Thyroid gland (tissue), 4 donors: ENCODE measurements at regions not wholly inside any gene's neighbourhood (a gene's known extent, or its start where the extent isn't known, plus 50 kb on each side); places are given as distances from the start of the nearest gene placed in this dataset.

ENCODE experiments used
- DNase-seq, 2 donors: peaks; one replicate each; pipeline ENCODE4 v3.0.0-alpha.2; 2019
- H3K27ac ChIP-seq, 3 donors: fragments of 200-600 bp; sonication (generic); 1 replicate in 2 of 3; 2 replicates in 1 of 3; pipeline ENCODE4 v1.5.1; 2016 to 2019; ENCODE audit warnings: mild to moderate bottlenecking in 1 of 3, moderate library complexity in 1 of 3
- H3K27me3 ChIP-seq: fragments of 200-600 bp; sonication (generic); one replicate; pipeline ENCODE4 v1.5.1; 2019
- H3K36me3 ChIP-seq, 2 donors: fragments of 200-600 bp; sonication (generic); one replicate each; pipeline ENCODE4 v1.5.1; 2016 to 2019
- H3K4me1 ChIP-seq, 2 donors: fragments of 200-600 bp; sonication (generic); one replicate each; pipeline ENCODE4 v1.5.1; 2017 to 2019
- H3K4me3 ChIP-seq, 3 donors: fragments of 200-600 bp; sonication (generic); replicated peaks in 1 of 3; 1 replicate in 2 of 3; 2 replicates in 1 of 3; pipeline ENCODE4 v1.5.1; 2016; ENCODE audit warnings: mild to moderate bottlenecking in 1 of 3
- H3K9me3 ChIP-seq: fragments of 200-600 bp; sonication (generic); one replicate; pipeline ENCODE4 v1.5.1; 2017
- POLR2A ChIP-seq, 2 donors: fragments of 450-650 bp; IDR thresholded peaks; one replicate each; pipeline ENCODE4 v1.6.1; 2017; ENCODE audit warnings: antibody characterized with exemption in 2 of 2, mild to moderate bottlenecking in 2 of 2, moderate library complexity in 1 of 2
- WGBS, 2 donors: methylation state at CpG; one replicate each; pipeline ENCODE4 v1.1.5; 2017; 5-methylcytosine and 5-hydroxymethylcytosine counted together
- intact Hi-C: fragments of 100-400 bp; cut with DNase I; formaldehyde crosslinking; loops from one replicate; pipeline ENCODE4 v1.15.1; 2023
- TF ChIP-seq, protein P1 (sequence below), 6 experiments: fragments of 200-600 bp in 3 of 6; fragments of 450-650 bp in 3 of 6; sonication (generic) in 3 of 6; IDR thresholded peaks; one replicate each; pipeline ENCODE4 v1.5.1; 2016 to 2019; ENCODE audit warnings: antibody characterized with exemption in 6 of 6, mild to moderate bottlenecking in 2 of 6, inconsistent platforms in 1 of 6, moderate library complexity in 1 of 6

DNA sequence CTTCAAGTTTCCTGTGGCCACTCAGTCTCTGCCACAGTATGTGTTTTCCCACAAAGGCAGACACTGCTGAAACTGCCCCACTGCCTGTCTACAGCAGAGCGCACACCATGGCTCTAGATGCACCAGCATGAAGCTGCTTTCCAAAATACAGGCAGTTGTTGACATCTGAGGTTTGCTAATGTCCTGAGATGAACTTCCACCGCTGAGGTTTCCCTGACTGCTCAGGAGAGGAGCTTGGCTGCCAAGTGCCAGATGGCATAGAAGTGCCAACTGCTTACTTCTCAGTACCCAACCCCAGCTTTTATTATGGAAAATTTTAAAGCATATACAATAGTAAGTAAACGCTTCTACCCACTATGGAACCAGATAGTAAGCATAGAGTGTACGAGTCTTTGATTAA lies 61.0 kb upstream of the EXOC1L start:
- H3K4me1 ChIP-seq, result no peaks in the 10 kb centered on the region
- no peak overlapping the region for H3K27ac ChIP-seq
- WGBS, 2 donors, result 87 to 88% methylated on average over 4 of the region's 4 CpGs
- TF ChIP-seq, protein P1, sequence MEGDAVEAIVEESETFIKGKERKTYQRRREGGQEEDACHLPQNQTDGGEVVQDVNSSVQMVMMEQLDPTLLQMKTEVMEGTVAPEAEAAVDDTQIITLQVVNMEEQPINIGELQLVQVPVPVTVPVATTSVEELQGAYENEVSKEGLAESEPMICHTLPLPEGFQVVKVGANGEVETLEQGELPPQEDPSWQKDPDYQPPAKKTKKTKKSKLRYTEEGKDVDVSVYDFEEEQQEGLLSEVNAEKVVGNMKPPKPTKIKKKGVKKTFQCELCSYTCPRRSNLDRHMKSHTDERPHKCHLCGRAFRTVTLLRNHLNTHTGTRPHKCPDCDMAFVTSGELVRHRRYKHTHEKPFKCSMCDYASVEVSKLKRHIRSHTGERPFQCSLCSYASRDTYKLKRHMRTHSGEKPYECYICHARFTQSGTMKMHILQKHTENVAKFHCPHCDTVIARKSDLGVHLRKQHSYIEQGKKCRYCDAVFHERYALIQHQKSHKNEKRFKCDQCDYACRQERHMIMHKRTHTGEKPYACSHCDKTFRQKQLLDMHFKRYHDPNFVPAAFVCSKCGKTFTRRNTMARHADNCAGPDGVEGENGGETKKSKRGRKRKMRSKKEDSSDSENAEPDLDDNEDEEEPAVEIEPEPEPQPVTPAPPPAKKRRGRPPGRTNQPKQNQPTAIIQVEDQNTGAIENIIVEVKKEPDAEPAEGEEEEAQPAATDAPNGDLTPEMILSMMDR (IDR thresholded peaks at IDR 0.05), result no peak
- TF ChIP-seq POLR2A (IDR thresholded peaks at IDR 0.05), result no peak
- H3K27me3 ChIP-seq, result no peaks in the 10 kb centered on the region
- no peaks in the 10 kb centered on the region for H3K36me3 ChIP-seq
- intact Hi-C loops, result no loop called here
- DNase-seq, result no peak
- H3K4me3 ChIP-seq, result no peak overlapping the region
- H3K9me3 ChIP-seq, result no peaks in the 10 kb centered on the region

DNA sequence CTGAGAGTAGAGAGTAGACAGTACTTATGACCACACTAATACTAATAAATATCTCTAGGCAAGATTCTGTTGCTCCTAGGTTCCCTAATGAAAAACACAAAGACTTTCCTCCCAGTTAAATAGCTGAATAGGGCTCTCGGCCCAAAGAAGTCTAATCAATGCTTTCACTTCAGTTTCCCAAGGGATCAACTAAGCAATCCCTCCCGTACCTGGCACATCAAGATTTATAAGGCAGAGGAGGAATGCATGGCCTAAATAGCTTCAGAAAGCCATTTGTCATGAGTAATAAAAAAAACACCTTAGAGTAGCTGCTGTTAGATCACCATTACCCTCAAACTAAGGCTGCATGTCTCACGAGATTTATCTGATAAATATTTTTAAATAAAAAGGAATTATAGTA lies 56.8 kb upstream of the EXOC1L start:
- no peaks in the 10 kb centered on the region for H3K27me3 ChIP-seq
- no peaks in the 10 kb centered on the region for H3K36me3 ChIP-seq
- intact Hi-C loops, result no loop called here
- H3K27ac ChIP-seq, result no peak overlapping the region
- 74 to 77% methylated on average over 3 of the region's 3 CpGs for WGBS, 2 donors
- DNase-seq, result no peak
- H3K9me3 ChIP-seq, result no peaks in the 10 kb centered on the region
- TF ChIP-seq, protein P1 (IDR thresholded peaks at IDR 0.05), result no peak
- TF ChIP-seq POLR2A (IDR thresholded peaks at IDR 0.05), result no peak
- H3K4me3 ChIP-seq, result no peak overlapping the region
- H3K4me1 ChIP-seq, result no peaks in the 10 kb centered on the region

DNA sequence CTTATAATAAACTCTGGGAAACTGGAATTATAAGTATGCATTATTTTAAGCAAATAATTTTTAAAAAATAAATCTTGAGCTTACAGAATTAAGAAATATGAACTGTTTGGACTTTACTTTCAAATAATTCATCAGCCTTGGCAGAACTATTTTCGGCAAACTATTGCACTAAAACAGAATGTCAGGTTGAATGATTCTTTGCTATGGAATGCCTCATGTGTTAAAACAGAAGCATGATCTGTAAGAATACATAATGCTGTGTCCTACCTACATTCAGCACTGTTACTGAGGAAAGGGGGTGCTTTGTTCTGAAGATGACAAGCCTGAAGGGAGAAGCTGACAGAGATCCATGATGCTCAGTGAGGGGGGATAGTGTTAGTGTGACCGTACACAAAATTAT lies 55.6 kb upstream of the EXOC1L start:
- Histone ChIP-seq H3K4me3 (no peak overlapping the region), H3K36me3 (no peaks in the 10 kb centered on the region), H3K27ac (no peak overlapping the region), H3K4me1 (no peaks in the 10 kb centered on the region), H3K27me3 (no peaks in the 10 kb centered on the region), H3K9me3 (no peaks in the 10 kb centered on the region)
- TF ChIP-seq, protein P1 (IDR thresholded peaks at IDR 0.05), result no peak
- TF ChIP-seq POLR2A (IDR thresholded peaks at IDR 0.05), result no peak
- 82 to 87% methylated on average over 2 of the region's 2 CpGs for WGBS, 2 donors
- intact Hi-C loops, result no loop called here
- DNase-seq, result no peak

DNA sequence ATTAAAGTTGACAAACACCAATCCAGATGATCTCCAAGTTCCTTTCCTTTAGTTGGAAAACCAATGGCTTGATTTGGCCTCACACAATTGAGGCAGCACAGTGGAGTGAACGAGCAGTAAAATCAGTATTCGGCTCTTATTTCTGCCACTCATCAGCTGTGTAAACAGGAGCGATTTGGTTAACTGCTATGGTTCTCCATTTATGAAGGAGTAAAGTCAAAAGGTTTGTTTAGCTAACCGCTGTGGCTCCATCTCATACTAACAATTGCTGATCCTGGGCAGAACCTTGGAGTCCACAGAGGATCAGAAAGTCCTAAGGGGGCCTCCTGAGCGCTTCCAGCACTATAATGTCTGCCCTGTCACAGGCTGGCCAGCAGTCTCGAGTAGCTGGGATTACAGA lies 54.5 kb upstream of the EXOC1L start:
- intact Hi-C loops, result no loop called here
- TF ChIP-seq, protein P1 (IDR thresholded peaks at IDR 0.05), result no peak
- TF ChIP-seq POLR2A (IDR thresholded peaks at IDR 0.05), result no peak
- Histone ChIP-seq H3K27me3 (no peaks in the 10 kb centered on the region), H3K27ac (no peak overlapping the region), H3K36me3 (no peaks in the 10 kb centered on the region), H3K4me3 (no peak overlapping the region), H3K9me3 (no peaks in the 10 kb centered on the region), H3K4me1 (no peaks in the 10 kb centered on the region)
- 48 to 58% methylated on average over 6 of the region's 6 CpGs for WGBS, 2 donors
- no peak for DNase-seq

DNA sequence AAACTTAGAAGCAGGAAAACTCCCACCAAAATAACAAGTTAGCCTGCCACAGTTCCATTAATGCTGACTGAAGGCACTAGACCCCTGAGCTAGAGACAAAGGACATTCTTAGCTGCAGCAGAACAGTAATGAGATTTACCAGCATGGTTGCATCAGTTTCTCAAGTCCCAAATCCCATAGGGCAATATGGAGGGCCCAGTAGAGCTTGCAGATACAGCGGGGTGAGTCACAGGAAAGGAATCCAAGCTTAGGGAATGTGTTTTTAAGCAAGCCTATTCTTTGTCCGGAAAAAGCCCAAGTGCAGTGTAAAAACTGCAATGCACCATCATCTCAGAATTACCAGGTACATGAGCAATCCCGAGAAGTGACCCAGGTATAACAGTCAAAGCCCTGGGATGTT lies 51.3 kb upstream of the EXOC1L start:
- Histone ChIP-seq H3K4me3 (no peak overlapping the region), H3K4me1 (no peaks in the 10 kb centered on the region), H3K9me3 (no peaks in the 10 kb centered on the region), H3K36me3 (no peaks in the 10 kb centered on the region), H3K27me3 (no peaks in the 10 kb centered on the region), H3K27ac (no peak overlapping the region)
- WGBS, 2 donors, result 54 to 59% methylated on average over 3 of the region's 3 CpGs
- TF ChIP-seq POLR2A (IDR thresholded peaks at IDR 0.05), result no peak
- DNase-seq, result no peak
- intact Hi-C loops, result no loop called here
